NCI-H2107 treated with DMSO at 0.1 percent for 48 hours (cell line): ENCODE measurements at regions not wholly inside any gene's neighbourhood (a gene's known extent, or its start where the extent isn't known, plus 50 kb on each side); places are given as distances from the start of the nearest gene placed in this dataset.

Experiments used
- DNase-seq: peaks from one replicate; lab custom pipeline; 2025; ENCODE audit not compliant: unreplicated experiment; lab: John Stamatoyannopoulos, UW

GRCh38 chr2:67854103-67854743, 208.6 kb downstream of the C1D start:
- no peak for DNase-seq

GRCh38 chr2:67854798-67855197, 208.0 kb downstream of the C1D start:
- no peak for DNase-seq

GRCh38 chr2:67856866-67857265, 205.9 kb downstream of the C1D start:
- no peak for DNase-seq

GRCh38 chr2:67857836-67858235, 205.0 kb downstream of the C1D start:
- DNase-seq = no peak

GRCh38 chr2:67858886-67859285, 203.9 kb downstream of the C1D start:
- no peak for DNase-seq

GRCh38 chr2:67865917-67866316, 196.9 kb downstream of the C1D start:
- DNase-seq = no peak

GRCh38 chr2:67867735-67868134, 195.1 kb downstream of the C1D start:
- DNase-seq = no peak

GRCh38 chr2:67871686-67872412, 191.0 kb downstream of the C1D start:
- no peak for DNase-seq

GRCh38 chr2:67872481-67872880, 190.3 kb downstream of the C1D start:
- DNase-seq = no peak

GRCh38 chr2:67873916-67874315, 188.9 kb downstream of the C1D start:
- no peak for DNase-seq

GRCh38 chr2:67876176-67876575, 186.6 kb downstream of the C1D start:
- no peak for DNase-seq

- no peak for DNase-seq
Measured at GRCh38 chr2:67877301-67877700, 185.5 kb downstream of the C1D start.

GRCh38 chr2:67878743-67879142, 184.1 kb downstream of the C1D start:
- no peak for DNase-seq

- no peak for DNase-seq
Measured at GRCh38 chr2:67879586-67880290, 183.1 kb downstream of the C1D start.

GRCh38 chr2:67880291-67880761, 182.5 kb downstream of the C1D start:
- no peak for DNase-seq

- DNase-seq = no peak
Measured at GRCh38 chr2:67881816-67882215, 181.0 kb downstream of the C1D start.

GRCh38 chr2:67883316-67884087, 179.3 kb downstream of the C1D start:
- no peak for DNase-seq

GRCh38 chr2:67888351-67889005, 174.3 kb downstream of the C1D start:
- no peak for DNase-seq

GRCh38 chr2:67889056-67889455, 173.7 kb downstream of the C1D start:
- DNase-seq = no peak

GRCh38 chr2:67891642-67892041, 171.2 kb downstream of the C1D start:
- DNase-seq = no peak

GRCh38 chr2:67892339-67892846, 170.4 kb downstream of the C1D start:
- DNase-seq = no peak
